PFSK-1 (cell line): ENCODE measurements at regions not wholly inside any gene's neighbourhood (a gene's known extent, or its start where the extent isn't known, plus 50 kb on each side); places are given as distances from the start of the nearest gene placed in this dataset.

Experiments
- POLR2AphosphoS5 ChIP-seq: IDR thresholded peaks from 2 replicates; pipeline ENCODE4 v1.6.1; 2012; ENCODE audit warnings: low read depth, mild to moderate bottlenecking, control low read depth, low read length, moderate library complexity
- SIN3A ChIP-seq: IDR thresholded peaks from 2 replicates; pipeline ENCODE4 v1.6.1; 2012; ENCODE audit warnings: mild to moderate bottlenecking, low read length, moderate library complexity, borderline replicate concordance; ENCODE audit not compliant: insufficient read depth
- TAF1 ChIP-seq: IDR thresholded peaks from 2 replicates; pipeline ENCODE4 v1.6.1; 2012; ENCODE audit warnings: low read length, control low read depth, borderline replicate concordance; ENCODE audit not compliant: insufficient read depth
- TF ChIP-seq, protein P1 (sequence below), 2 experiments: IDR thresholded peaks; 2 replicates each; pipeline versions ENCODE4 v1.6.1 to v1.8.0; 2011 to 2012; ENCODE audit warnings: low read depth in 2 of 2, low read length in 2 of 2, control low read depth in 1 of 2, inconsistent platforms in 1 of 2, mild to moderate bottlenecking in 1 of 2, moderate library complexity in 1 of 2; ENCODE audit not compliant: insufficient read depth in 1 of 2

DNA sequence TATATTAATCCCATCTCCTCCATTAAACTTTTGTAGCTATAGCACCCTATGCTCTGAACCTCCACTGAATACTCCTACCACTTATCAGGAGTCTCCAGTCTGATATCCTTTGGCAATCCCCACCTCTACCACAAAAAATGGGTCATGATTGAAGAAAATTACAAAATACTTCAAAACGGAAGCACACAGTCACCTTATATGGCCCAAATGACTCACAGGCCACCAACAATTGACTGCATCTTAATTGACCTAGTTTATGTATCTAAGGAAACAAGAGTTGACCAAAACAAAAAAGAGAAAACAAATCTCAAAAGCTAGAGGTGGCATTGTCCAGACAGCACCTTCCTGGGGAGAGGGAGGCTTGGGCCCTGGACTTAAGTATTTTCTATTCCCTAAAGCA is 120.0 kb upstream of the DIAPH2 start:
- TF ChIP-seq TAF1 (no peak), POLR2AphosphoS5 (no peak), SIN3A (no peak)
- TF ChIP-seq, protein P1, sequence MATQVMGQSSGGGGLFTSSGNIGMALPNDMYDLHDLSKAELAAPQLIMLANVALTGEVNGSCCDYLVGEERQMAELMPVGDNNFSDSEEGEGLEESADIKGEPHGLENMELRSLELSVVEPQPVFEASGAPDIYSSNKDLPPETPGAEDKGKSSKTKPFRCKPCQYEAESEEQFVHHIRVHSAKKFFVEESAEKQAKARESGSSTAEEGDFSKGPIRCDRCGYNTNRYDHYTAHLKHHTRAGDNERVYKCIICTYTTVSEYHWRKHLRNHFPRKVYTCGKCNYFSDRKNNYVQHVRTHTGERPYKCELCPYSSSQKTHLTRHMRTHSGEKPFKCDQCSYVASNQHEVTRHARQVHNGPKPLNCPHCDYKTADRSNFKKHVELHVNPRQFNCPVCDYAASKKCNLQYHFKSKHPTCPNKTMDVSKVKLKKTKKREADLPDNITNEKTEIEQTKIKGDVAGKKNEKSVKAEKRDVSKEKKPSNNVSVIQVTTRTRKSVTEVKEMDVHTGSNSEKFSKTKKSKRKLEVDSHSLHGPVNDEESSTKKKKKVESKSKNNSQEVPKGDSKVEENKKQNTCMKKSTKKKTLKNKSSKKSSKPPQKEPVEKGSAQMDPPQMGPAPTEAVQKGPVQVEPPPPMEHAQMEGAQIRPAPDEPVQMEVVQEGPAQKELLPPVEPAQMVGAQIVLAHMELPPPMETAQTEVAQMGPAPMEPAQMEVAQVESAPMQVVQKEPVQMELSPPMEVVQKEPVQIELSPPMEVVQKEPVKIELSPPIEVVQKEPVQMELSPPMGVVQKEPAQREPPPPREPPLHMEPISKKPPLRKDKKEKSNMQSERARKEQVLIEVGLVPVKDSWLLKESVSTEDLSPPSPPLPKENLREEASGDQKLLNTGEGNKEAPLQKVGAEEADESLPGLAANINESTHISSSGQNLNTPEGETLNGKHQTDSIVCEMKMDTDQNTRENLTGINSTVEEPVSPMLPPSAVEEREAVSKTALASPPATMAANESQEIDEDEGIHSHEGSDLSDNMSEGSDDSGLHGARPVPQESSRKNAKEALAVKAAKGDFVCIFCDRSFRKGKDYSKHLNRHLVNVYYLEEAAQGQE (IDR thresholded peaks at IDR 0.05; ENCODE audit: insufficient read depth in 1 of 2, low read depth in 2 of 2, low read length in 2 of 2): no peak
